ENCODE measurements at regions not wholly inside any gene's neighbourhood (a gene's known extent, or its start where the extent isn't known, plus 50 kb on each side); places are given as distances from the start of the nearest gene placed in this dataset.
A peak's percentile ranks its signal among the peaks of the same experiment; 100 is the strongest.

- TF ChIP-seq CTCF (IDR thresholded peaks at IDR 0.05 in 2 of 3, conservative IDR thresholded peaks at IDR 0.05 in 1 of 3; ENCODE audit: control insufficient read depth in 2 of 3, extremely low read depth in 1 of 3, insufficient read depth in 1 of 3, low read depth in 3 of 3, low read length in 3 of 3) (peak; percentile 63 to 80 (median 75); a peak in 5 of 6 replicates), SUZ12 (IDR thresholded peaks at IDR 0.05; ENCODE audit: unreplicated experiment) (no peak), DPF2 (IDR thresholded peaks at IDR 0.05) (no peak), STAT3 (IDR thresholded peaks at IDR 0.05; ENCODE audit: low read depth, low read length) (no peak), ESRRA (IDR thresholded peaks at IDR 0.05; ENCODE audit: low read length) (no peak), MTA3 (IDR thresholded peaks at IDR 0.05; ENCODE audit: borderline replicate concordance, low read length) (no peak), E2F4 (IDR thresholded peaks at IDR 0.05; ENCODE audit: low read depth, low read length) (no peak), IRF5 (IDR thresholded peaks at IDR 0.05; ENCODE audit: borderline replicate concordance) (no peak), ZNF687 (IDR thresholded peaks at IDR 0.05) (no peak), PKNOX1 (IDR thresholded peaks at IDR 0.05) (0 out of 2 replicates have a peak, but pooled peaks have one; percentile 20), ZNF24 (IDR thresholded peaks at IDR 0.05) (peak; percentile 83), CHD1 (IDR thresholded peaks at IDR 0.05; ENCODE audit: low read depth, low read length) (no peak), ATF3 (IDR thresholded peaks at IDR 0.05; ENCODE audit: borderline replicate concordance, extremely low read depth, low read depth, low read length) (no peak), EZH2 (IDR thresholded peaks at IDR 0.05; ENCODE audit: borderline replicate concordance, control insufficient read depth, low read depth, low read length) (no peak)
These were observed 88.8 kb upstream of the ASB18 start (continued) for GRCh38 chr2:236352761-236353593.
